HG03571 (cell line): ENCODE measurements at regions not wholly inside any gene's neighbourhood (a gene's known extent, or its start where the extent isn't known, plus 50 kb on each side); places are given as distances from the start of the nearest gene placed in this dataset.
"Not testable (repeated sequence)": the region's sequence is repeated elsewhere in the genome, so short reads cannot be mapped to it uniquely, and the experiment has no call there.

Source experiments
- ATAC-seq: cut with Tn5 transposase; IDR thresholded peaks from one replicate; pipeline ENCODE4 v1.9.1; 2021; ENCODE audit not compliant: unreplicated experiment

GRCh38 chr6:147667082-147667481 lies 158.6 kb downstream of the SAMD5 start:
- ATAC-seq = no peak

GRCh38 chr6:147674099-147674498 lies 165.6 kb downstream of the SAMD5 start:
- no peak for ATAC-seq

GRCh38 chr6:147674794-147675193 lies 166.3 kb downstream of the SAMD5 start:
- ATAC-seq = no peak

GRCh38 chr6:147675281-147675680 lies 166.8 kb downstream of the SAMD5 start:
- ATAC-seq = no peak

- no peak for ATAC-seq
Measured at GRCh38 chr6:147676495-147677199, 168.2 kb downstream of the SAMD5 start.

- no peak for ATAC-seq
Measured at GRCh38 chr6:147677647-147678046, 169.2 kb downstream of the SAMD5 start.

- no peak for ATAC-seq
Measured at GRCh38 chr6:147678253-147678652, 169.8 kb downstream of the SAMD5 start.

GRCh38 chr6:147684906-147685305 lies 176.4 kb downstream of the SAMD5 start:
- no peak for ATAC-seq

- ATAC-seq = no peak
Measured at GRCh38 chr6:147689398-147689797, 180.9 kb downstream of the SAMD5 start.

GRCh38 chr6:147691446-147691845 lies 183.0 kb downstream of the SAMD5 start:
- no peak for ATAC-seq

GRCh38 chr6:147693181-147693580 lies 184.7 kb downstream of the SAMD5 start:
- no peak for ATAC-seq

- not testable (repeated sequence) for ATAC-seq
Measured at GRCh38 chr6:147694556-147694955, 186.1 kb downstream of the SAMD5 start.

- ATAC-seq = no peak
Measured at GRCh38 chr6:147695819-147696218, 187.3 kb downstream of the SAMD5 start.

- no peak for ATAC-seq
Measured at GRCh38 chr6:147699140-147699539, 190.7 kb downstream of the SAMD5 start.

- ATAC-seq = no peak
Measured at GRCh38 chr6:147699637-147700036, 191.1 kb downstream of the SAMD5 start.

GRCh38 chr6:147700436-147701209 lies 192.1 kb downstream of the SAMD5 start:
- no peak for ATAC-seq

- no peak for ATAC-seq
Measured at GRCh38 chr6:147704691-147705090, 196.2 kb downstream of the SAMD5 start.

- ATAC-seq = no peak
Measured at GRCh38 chr6:147707524-147707923, 199.0 kb downstream of the SAMD5 start.

GRCh38 chr6:147708170-147708569 lies 199.7 kb downstream of the SAMD5 start:
- ATAC-seq = no peak

- ATAC-seq = no peak
Measured at GRCh38 chr6:147709396-147710272, 201.1 kb downstream of the SAMD5 start.

- ATAC-seq = no peak
Measured at GRCh38 chr6:147710890-147711289, 202.4 kb downstream of the SAMD5 start.
